ENCODE measurements at regions not wholly inside any gene's neighbourhood (a gene's known extent, or its start where the extent isn't known, plus 50 kb on each side); places are given as distances from the start of the nearest gene placed in this dataset.

- H3K4ac ChIP-seq (ENCODE audit: low read depth, low read length), result no peak overlapping the region
- no peak overlapping the region for H2BK20ac ChIP-seq (ENCODE audit: low read depth, low read length)
- no peak for TF ChIP-seq MAZ (IDR thresholded peaks at IDR 0.05; ENCODE audit: borderline replicate concordance, low read depth, low read length)
- no peak for TF ChIP-seq SMC3 (IDR thresholded peaks at IDR 0.05; ENCODE audit: low read depth, low read length)
- TF ChIP-seq, protein P1, sequence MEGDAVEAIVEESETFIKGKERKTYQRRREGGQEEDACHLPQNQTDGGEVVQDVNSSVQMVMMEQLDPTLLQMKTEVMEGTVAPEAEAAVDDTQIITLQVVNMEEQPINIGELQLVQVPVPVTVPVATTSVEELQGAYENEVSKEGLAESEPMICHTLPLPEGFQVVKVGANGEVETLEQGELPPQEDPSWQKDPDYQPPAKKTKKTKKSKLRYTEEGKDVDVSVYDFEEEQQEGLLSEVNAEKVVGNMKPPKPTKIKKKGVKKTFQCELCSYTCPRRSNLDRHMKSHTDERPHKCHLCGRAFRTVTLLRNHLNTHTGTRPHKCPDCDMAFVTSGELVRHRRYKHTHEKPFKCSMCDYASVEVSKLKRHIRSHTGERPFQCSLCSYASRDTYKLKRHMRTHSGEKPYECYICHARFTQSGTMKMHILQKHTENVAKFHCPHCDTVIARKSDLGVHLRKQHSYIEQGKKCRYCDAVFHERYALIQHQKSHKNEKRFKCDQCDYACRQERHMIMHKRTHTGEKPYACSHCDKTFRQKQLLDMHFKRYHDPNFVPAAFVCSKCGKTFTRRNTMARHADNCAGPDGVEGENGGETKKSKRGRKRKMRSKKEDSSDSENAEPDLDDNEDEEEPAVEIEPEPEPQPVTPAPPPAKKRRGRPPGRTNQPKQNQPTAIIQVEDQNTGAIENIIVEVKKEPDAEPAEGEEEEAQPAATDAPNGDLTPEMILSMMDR (conservative IDR thresholded peaks at IDR 0.05; ENCODE audit: low read depth, low read length), result no peak
- TF ChIP-seq MAFK (IDR thresholded peaks at IDR 0.05; ENCODE audit: low read depth, low read length), result no peak
- no peak for TF ChIP-seq NFE2L2 (IDR thresholded peaks at IDR 0.05; ENCODE audit: low read depth, low read length)
- TF ChIP-seq MXI1 (IDR thresholded peaks at IDR 0.05; ENCODE audit: borderline replicate concordance, low read depth, low read length), result no peak
- TF ChIP-seq USF2 (IDR thresholded peaks at IDR 0.05; ENCODE audit: low read depth, low read length), result no peak
- no peaks in the 10 kb centered on the region for H4K20me1 ChIP-seq (ENCODE audit: insufficient read depth, low read length)
- in situ Hi-C loops (cut with MboI; ENCODE audit: low sequenced_read_pairs) (no loop called here), dilution Hi-C loops (cut with HindIII; ENCODE audit: low sequenced_read_pairs, unreplicated experiment) (no loop called here), intact Hi-C loops (cut with micrococcal nuclease) (loop anchor here (5.0 kb wide), 1 partner anchor 83 kb away; the partner anchor contains the start of gene SIPA1L1)
- ChIA-PET CTCF (no interaction called here), POLR2A (ENCODE audit: unreplicated experiment) (no interaction called here)
- peaks cover 10% of the 10 kb centered on the region for H3K4me1 ChIP-seq (ENCODE audit: control insufficient read depth, insufficient read depth, low read length)
- no peak overlapping the region for H2BK15ac ChIP-seq (ENCODE audit: low read depth, low read length)
- no peak overlapping the region for H3K18ac ChIP-seq (ENCODE audit: low read depth, low read length)
- H2BK120ac ChIP-seq (ENCODE audit: low read depth, low read length), result no peak overlapping the region
- no peaks in the 10 kb centered on the region for H3K9me3 ChIP-seq (ENCODE audit: control insufficient read depth, insufficient read depth, low read length)
- H4K5ac ChIP-seq (ENCODE audit: low read depth, low read length), result no peak overlapping the region
- H2AK9ac ChIP-seq (replicated peaks; ENCODE audit: low read depth, low read length, poor library complexity), result no peak overlapping the region
- H3K9ac ChIP-seq (ENCODE audit: low read depth, low read length), result no peak overlapping the region
- ATAC-seq (ENCODE audit: low read depth), result no peak
- no peak overlapping the region for H4K8ac ChIP-seq (ENCODE audit: low read depth in 2 of 2, low read length in 2 of 2)
- H3K79me1 ChIP-seq (ENCODE audit: low read depth in 1 of 2, low read length in 2 of 2), result peaks cover 17 to 68% of the 10 kb centered on the region in 2 experiments
- H3K23ac ChIP-seq (ENCODE audit: low read depth, low read length), result no peak overlapping the region
- no peak overlapping the region for H3K4me2 ChIP-seq (ENCODE audit: low read depth, low read length)
- no peak overlapping the region for H3K14ac ChIP-seq (replicated peaks; ENCODE audit: low read depth, low read length)
- no peaks in the 10 kb centered on the region for H3K27me3 ChIP-seq (ENCODE audit: control insufficient read depth, insufficient read depth, low read length)
- 81% methylated on average over 3 of the region's 4 CpGs; no CpG with 5 or more reads in 1 of the 2 experiments for WGBS, 2 experiments (ENCODE audit: extremely low coverage in 2 of 2, insufficient read length in 1 of 2)
- no peak overlapping the region for H2AFZ ChIP-seq (replicated peaks; ENCODE audit: low read length, poor library complexity)
- no peak overlapping the region for H4K91ac ChIP-seq (ENCODE audit: insufficient read depth, low read depth, low read length)
- DNase-seq, result no peak
- H2BK5ac ChIP-seq (ENCODE audit: low read depth, low read length, poor library complexity, severe bottlenecking), result no peak overlapping the region
- H3K36me3 ChIP-seq (ENCODE audit: control insufficient read depth, insufficient read depth, low read length), result no peaks in the 10 kb centered on the region; the same call in 1 of the 2 replicates
- no peak overlapping the region for H3K56ac ChIP-seq (ENCODE audit: extremely low read depth, insufficient read depth, low read length)
- no peak overlapping the region for H2AK5ac ChIP-seq (ENCODE audit: low read depth, low read length)
- H3K27ac ChIP-seq (ENCODE audit: insufficient read depth, low read length), result no peak overlapping the region
- peaks cover 3% of the 10 kb centered on the region; the same call in 1 of the 2 replicates for H3K9me1 ChIP-seq (ENCODE audit: insufficient read depth, low read length)
- BruUV-seq (replicated peaks), result no TSS peak
- no peak overlapping the region for H3K4me3 ChIP-seq (ENCODE audit: insufficient read depth, low read depth, low read length)
Measured at GRCh38 chr14:71405676-71406075, 498.4 kb downstream of the PCNX1 start.
